WI38 (cell line): ENCODE measurements at regions not wholly inside any gene's neighbourhood (a gene's known extent, or its start where the extent isn't known, plus 50 kb on each side); places are given as distances from the start of the nearest gene placed in this dataset.
"Not testable (repeated sequence)": the region's sequence is repeated elsewhere in the genome, so short reads cannot be mapped to it uniquely, and the experiment has no call there.

Source experiments
- H3K4me3 ChIP-seq: 2 replicates; pipeline ENCODE4 v1.5.1; 2011; ENCODE audit warnings: low read depth, mild to moderate bottlenecking, control low read depth, low read length
- CTCF ChIP-seq: IDR thresholded peaks from 2 replicates; pipeline ENCODE4 v1.5.1; 2012; ENCODE audit warnings: low read depth, mild to moderate bottlenecking, control low read depth, low read length

- H3K4me3 ChIP-seq, result no peak overlapping the region
- TF ChIP-seq CTCF, result no peak
Observed at GRCh38 chr1:168490306-168490705, 53.5 kb downstream of the XCL2 start.

- TF ChIP-seq CTCF, result no peak
Observed at GRCh38 chr1:168488138-168488537, 55.7 kb downstream of the XCL2 start.

GRCh38 chr1:168486820-168487219 lies 57.0 kb downstream of the XCL2 start:
- not testable (repeated sequence) for H3K4me3 ChIP-seq

More at GRCh38 chr1:168488138-168488537, 55.7 kb downstream of the XCL2 start:
- H3K4me3 ChIP-seq, result no peak overlapping the region

GRCh38 chr1:168485048-168485447 lies 58.7 kb downstream of the XCL2 start:
- no peak overlapping the region for H3K4me3 ChIP-seq
- no peak for TF ChIP-seq CTCF

- H3K4me3 ChIP-seq, result no peak overlapping the region
- TF ChIP-seq CTCF, result no peak
Observed at GRCh38 chr1:168484083-168484482, 59.7 kb downstream of the XCL2 start.

GRCh38 chr1:168483539-168483938 lies 60.3 kb downstream of the XCL2 start:
- no peak overlapping the region for H3K4me3 ChIP-seq
- no peak for TF ChIP-seq CTCF

GRCh38 chr1:168482106-168482505 lies 61.7 kb downstream of the XCL2 start:
- TF ChIP-seq CTCF, result no peak
- no peak overlapping the region for H3K4me3 ChIP-seq

GRCh38 chr1:168481586-168481985 lies 62.2 kb downstream of the XCL2 start:
- H3K4me3 ChIP-seq, result no peak overlapping the region
- no peak for TF ChIP-seq CTCF
